Ovary (tissue), 7 donors: ENCODE measurements at regions not wholly inside any gene's neighbourhood (a gene's known extent, or its start where the extent isn't known, plus 50 kb on each side); places are given as distances from the start of the nearest gene placed in this dataset.

Experiments
- DNase-seq, 5 donors: peaks; one replicate each; pipeline ENCODE4 v3.0.0-alpha.2; 2019 to 2020
- H3K27ac ChIP-seq, 2 donors: fragments of 200-600 bp; one replicate each; pipeline versions ENCODE4 v1.5.1 to v1.8.0; 2019 to 2022
- H3K27me3 ChIP-seq: fragments of 200-600 bp; one replicate; pipeline ENCODE4 v1.8.0; 2022
- H3K36me3 ChIP-seq: fragments of 200-600 bp; sonication (generic); one replicate; pipeline ENCODE4 v1.5.1; 2019
- H3K4me1 ChIP-seq: one replicate; pipeline ENCODE4 v1.8.1; 2013; ENCODE audit warnings: mild to moderate bottlenecking, moderate library complexity; ENCODE audit not compliant: insufficient read depth
- H3K4me3 ChIP-seq: fragments of 200-600 bp; sonication (generic); one replicate; pipeline ENCODE4 v1.5.1; 2017
- H3K9me3 ChIP-seq, 2 donors: fragments of 200-600 bp in 1 of 2; sonication (generic) in 1 of 2; one replicate each; pipeline versions ENCODE4 v1.5.1 to v1.8.1; 2013 to 2019; ENCODE audit warnings: mild to moderate bottlenecking in 1 of 2, moderate library complexity in 1 of 2
- EP300 ChIP-seq: sonication (generic); formaldehyde crosslinking; IDR thresholded peaks from one replicate; pipeline ENCODE4 v1.6.1; 2017; ENCODE audit warnings: antibody characterized with exemption
- POLR2A ChIP-seq: fragments of 450-650 bp; IDR thresholded peaks from one replicate; pipeline ENCODE4 v1.6.1; 2017; ENCODE audit warnings: antibody characterized with exemption, mild to moderate bottlenecking, moderate library complexity
- WGBS, 3 donors: extraction: QIAGEN DNeasy Blood & Tissue Kit in 1 of 3; methylation state at CpG; one replicate each; pipeline versions ENCODE4 v1.1.5 to v1.1.7; 2013 to 2017; 5-methylcytosine and 5-hydroxymethylcytosine counted together
- intact Hi-C, 4 donors: fragments of 100-400 bp; cut with DNase I; formaldehyde crosslinking; loops; one replicate each; pipeline versions ENCODE4 v1.11.0 to v1.15.1; 2022 to 2023
- TF ChIP-seq, protein P1 (sequence below), 3 donors: fragments of 450-650 bp in 2 of 3; fragments of 200-600 bp in 1 of 3; IDR thresholded peaks; one replicate each; pipeline versions ENCODE4 v1.5.1 to v1.8.0; 2016 to 2022; ENCODE audit warnings: antibody characterized with exemption in 3 of 3, mild to moderate bottlenecking in 1 of 3
- donor health status: DM: no; HTN: no; CAD: no; lungs with moderate emphysema.
- donor health status: DM: no; HTN: no; CAD: no.
- donor health status: Bipolar disorder and iron deficiency.
- donor health status: DM: no; HTN: no; CAD: no.
- donor health status: DM: yes; HTN: yes; CAD: no.

DNA sequence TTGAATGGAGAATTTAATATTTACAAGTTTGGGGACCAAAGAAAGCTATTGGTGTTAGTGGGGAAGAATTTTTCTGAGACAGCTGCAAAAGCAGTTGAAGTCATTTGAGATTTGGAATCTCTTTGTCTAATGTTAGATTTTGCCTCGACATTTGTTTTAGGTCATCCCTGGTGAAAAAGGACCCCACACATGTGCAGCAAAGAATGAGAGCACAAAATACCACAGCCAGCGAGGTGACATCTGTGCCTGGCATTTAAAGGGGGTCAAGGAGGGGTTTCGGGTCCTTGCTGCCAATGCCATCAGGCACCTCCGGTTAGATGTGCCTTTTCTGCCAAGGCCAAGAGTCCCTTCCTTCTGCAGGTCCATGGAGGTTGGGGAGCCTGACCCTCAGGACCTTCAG, 173.3 kb downstream of the TRIB2 start:
- H3K4me1 ChIP-seq: no peaks in the 10 kb centered on the region
- no peak overlapping the region for H3K4me3 ChIP-seq
- no peaks in the 10 kb centered on the region for H3K36me3 ChIP-seq
- intact Hi-C loops: no loop called here
- no peaks in the 10 kb centered on the region for H3K27me3 ChIP-seq
- TF ChIP-seq POLR2A: no peak
- TF ChIP-seq, protein P1, sequence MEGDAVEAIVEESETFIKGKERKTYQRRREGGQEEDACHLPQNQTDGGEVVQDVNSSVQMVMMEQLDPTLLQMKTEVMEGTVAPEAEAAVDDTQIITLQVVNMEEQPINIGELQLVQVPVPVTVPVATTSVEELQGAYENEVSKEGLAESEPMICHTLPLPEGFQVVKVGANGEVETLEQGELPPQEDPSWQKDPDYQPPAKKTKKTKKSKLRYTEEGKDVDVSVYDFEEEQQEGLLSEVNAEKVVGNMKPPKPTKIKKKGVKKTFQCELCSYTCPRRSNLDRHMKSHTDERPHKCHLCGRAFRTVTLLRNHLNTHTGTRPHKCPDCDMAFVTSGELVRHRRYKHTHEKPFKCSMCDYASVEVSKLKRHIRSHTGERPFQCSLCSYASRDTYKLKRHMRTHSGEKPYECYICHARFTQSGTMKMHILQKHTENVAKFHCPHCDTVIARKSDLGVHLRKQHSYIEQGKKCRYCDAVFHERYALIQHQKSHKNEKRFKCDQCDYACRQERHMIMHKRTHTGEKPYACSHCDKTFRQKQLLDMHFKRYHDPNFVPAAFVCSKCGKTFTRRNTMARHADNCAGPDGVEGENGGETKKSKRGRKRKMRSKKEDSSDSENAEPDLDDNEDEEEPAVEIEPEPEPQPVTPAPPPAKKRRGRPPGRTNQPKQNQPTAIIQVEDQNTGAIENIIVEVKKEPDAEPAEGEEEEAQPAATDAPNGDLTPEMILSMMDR (IDR thresholded peaks at IDR 0.05): no peak
- TF ChIP-seq EP300: no peak
- 89 to 95% (median 89%) methylated on average over 4 of the region's 4 CpGs for WGBS, 3 donors
- H3K27ac ChIP-seq: no peak overlapping the region
- DNase-seq: no peak
- no peaks in the 10 kb centered on the region for H3K9me3 ChIP-seq

DNA sequence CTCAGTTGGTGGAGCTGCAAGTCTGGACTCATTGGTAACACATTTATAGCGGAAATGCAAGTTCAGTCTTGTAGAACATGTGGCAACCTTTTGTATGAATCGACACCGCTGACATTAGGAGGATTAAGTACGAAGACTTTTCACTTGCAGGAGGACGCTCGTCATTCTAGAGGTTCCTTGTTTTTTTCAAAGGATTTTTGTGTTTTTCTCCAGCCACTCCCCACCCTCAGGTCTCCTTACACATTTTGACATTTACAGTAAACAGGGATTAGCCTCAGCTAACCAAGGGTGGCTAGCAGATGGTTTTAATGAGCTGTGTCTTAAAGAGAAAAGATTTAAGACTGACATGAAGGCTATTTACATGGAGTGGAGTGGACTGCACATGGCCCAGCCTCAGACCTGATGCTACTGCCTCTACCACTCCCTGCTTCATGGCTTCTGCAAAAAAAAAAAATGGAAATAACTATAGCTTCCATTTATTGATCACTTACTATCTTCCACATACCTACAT, 173.8 kb downstream of the TRIB2 start:
- WGBS, 3 donors: 91 to 93% (median 91%) methylated on average over 6 of the region's 6 CpGs
- Histone ChIP-seq H3K27ac (no peak overlapping the region), H3K36me3 (no peaks in the 10 kb centered on the region), H3K4me1 (no peaks in the 10 kb centered on the region), H3K4me3 (no peak overlapping the region), H3K27me3 (no peaks in the 10 kb centered on the region), H3K9me3 (no peaks in the 10 kb centered on the region)
- intact Hi-C loops: no loop called here
- no peak for TF ChIP-seq POLR2A
- no peak for DNase-seq

DNA sequence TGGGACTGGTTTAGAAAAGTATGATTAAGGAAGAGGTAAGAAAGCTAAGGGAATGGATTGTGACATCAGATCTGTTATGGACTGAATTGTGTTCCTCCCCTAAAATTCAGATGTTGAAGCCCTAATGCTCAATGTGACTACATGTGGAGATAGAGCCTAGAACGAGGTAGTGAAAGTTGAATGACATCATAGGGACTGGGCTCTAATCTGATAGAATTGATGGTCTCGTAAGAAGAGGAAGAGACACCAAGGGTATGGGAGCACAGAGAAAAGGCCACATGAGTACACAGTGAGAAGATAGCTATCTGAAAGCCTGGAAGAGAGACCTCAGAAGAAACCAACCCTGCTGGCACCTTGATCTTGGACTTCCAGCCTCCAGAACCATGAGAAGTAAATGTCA, 178.3 kb downstream of the TRIB2 start:
- H3K27ac ChIP-seq: no peak overlapping the region

DNA sequence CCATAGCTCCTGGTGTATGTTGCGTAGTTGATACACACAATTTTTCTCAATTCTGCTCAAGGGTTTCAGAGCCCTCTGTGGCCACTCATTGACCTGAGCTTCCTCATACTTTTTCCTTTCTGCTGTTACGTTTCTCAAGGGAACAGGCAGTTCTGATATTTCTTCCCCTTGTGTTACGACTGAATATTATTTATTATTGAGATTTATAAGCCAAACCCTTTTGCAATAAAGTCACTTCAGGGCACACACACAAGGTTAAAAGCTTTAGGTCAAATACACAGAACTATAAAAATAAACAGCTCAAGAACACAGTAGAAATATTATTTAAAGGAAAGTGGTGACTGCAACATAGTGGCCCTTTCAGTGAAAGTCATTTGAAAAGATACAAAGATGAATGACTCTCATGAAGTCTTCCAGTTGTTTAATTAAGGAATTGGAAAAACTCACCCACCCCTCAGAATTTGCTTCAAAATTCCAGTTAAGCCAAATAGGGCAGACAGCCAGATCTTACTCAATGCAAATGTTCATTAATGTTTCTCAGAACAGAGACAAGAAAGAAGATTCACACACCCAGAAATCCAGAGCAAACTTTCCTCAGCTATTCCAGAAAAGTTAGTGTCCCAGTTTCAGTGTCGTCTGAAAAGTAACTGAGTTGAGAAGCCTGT, 179.7 kb downstream of the TRIB2 start:
- Histone ChIP-seq H3K27me3 (no peaks in the 10 kb centered on the region), H3K9me3 (no peaks in the 10 kb centered on the region), H3K4me3 (no peak overlapping the region), H3K4me1 (peaks cover 2% of the 10 kb centered on the region), H3K27ac (no peak overlapping the region), H3K36me3 (no peaks in the 10 kb centered on the region)
- no peak for DNase-seq
- TF ChIP-seq, protein P1 (IDR thresholded peaks at IDR 0.05): no peak
- TF ChIP-seq POLR2A: no peak
- no peak for TF ChIP-seq EP300
- 37 to 48% (median 44%) methylated on average over 4 of the region's 4 CpGs for WGBS, 3 donors
- intact Hi-C loops: no loop called here

More for the DNA sequence above, 178.3 kb downstream of the TRIB2 start:
- H3K4me3 ChIP-seq: no peak overlapping the region
- H3K9me3 ChIP-seq: no peaks in the 10 kb centered on the region
- no peaks in the 10 kb centered on the region for H3K27me3 ChIP-seq
- DNase-seq: no peak
- whole genome bisulfite sequencing, 3 donors: 90 to 99% (median 93%) methylated on average over 2 of the region's 2 CpGs
- intact Hi-C loops: no loop called here
- peaks cover 2% of the 10 kb centered on the region for H3K4me1 ChIP-seq
- no peak for TF ChIP-seq EP300
- H3K36me3 ChIP-seq: no peaks in the 10 kb centered on the region

DNA sequence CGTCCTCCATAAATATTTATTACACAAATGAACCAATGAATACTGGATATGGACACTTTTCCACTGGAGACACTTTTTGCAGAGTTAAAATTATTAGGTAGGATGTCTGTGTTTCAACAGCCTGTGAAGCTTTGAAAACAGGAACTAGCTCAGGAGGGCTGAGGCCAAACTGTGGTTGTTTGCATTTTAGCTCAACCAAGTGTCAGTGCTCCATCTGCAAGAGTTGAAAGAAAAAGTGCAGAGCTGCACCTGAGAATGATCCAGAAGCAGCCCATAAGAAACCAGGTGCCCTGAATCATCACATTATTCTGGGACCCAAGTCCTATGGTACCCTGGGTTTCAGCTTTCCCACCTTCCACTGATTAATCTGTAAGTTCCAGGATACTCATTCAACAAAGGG, 180.4 kb downstream of the TRIB2 start:
- no peak overlapping the region for H3K4me3 ChIP-seq
- DNase-seq: no peak
- H3K27me3 ChIP-seq: no peaks in the 10 kb centered on the region
- 62 to 73% (median 72%) methylated on average over 1 of the region's 1 CpG for WGBS, 3 donors
- no peaks in the 10 kb centered on the region for H3K36me3 ChIP-seq
- TF ChIP-seq, protein P1 (IDR thresholded peaks at IDR 0.05): no peak
- no peak for TF ChIP-seq EP300
- no peak for TF ChIP-seq POLR2A
- H3K4me1 ChIP-seq: peaks cover 2% of the 10 kb centered on the region
- no peaks in the 10 kb centered on the region for H3K9me3 ChIP-seq
- no peak overlapping the region for H3K27ac ChIP-seq
- intact Hi-C loops: no loop called here
